ENCODE measurements at regions not wholly inside any gene's neighbourhood (a gene's known extent, or its start where the extent isn't known, plus 50 kb on each side); places are given as distances from the start of the nearest gene placed in this dataset.

DNA sequence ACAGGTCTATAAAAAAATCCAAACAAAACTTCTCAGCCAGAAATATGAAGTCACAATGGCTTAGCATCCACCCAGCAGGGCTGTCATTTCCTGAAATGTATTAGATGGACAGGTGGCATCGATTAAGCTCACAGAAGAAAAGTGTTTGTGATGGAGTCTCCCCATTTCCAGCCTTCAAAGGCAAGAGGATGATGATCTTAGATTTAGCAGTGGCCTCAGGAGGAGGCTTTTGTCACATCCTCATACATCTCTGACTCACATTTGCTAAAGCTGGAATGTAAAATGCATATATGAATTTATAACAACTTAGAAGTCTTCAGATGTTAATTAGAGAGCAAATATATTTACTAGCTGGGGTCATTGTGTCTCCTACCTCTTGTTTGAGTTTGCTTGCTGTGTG lies 441.9 kb downstream of the SPRY1 start:
- H3K36me3 Mint-ChIP-seq (ENCODE audit: low read depth), result no peaks in the 10 kb centered on the region
- no peaks in the 10 kb centered on the region for H3K4me1 Mint-ChIP-seq (ENCODE audit: low read depth)
- H3K9me3 Mint-ChIP-seq, result no peaks in the 10 kb centered on the region
- H3K4me3 Mint-ChIP-seq, result no peak overlapping the region
- no peak overlapping the region for H3K27ac Mint-ChIP-seq
- H3K27me3 Mint-ChIP-seq, result no peaks in the 10 kb centered on the region

- H3K27me3 Mint-ChIP-seq, result peaks cover 7% of the 10 kb centered on the region
- no peaks in the 10 kb centered on the region for H3K36me3 Mint-ChIP-seq (ENCODE audit: low read depth)
- H3K9me3 Mint-ChIP-seq, result no peaks in the 10 kb centered on the region
- no peaks in the 10 kb centered on the region for H3K4me1 Mint-ChIP-seq (ENCODE audit: low read depth)
- H3K27ac Mint-ChIP-seq, result no peak overlapping the region
- no peak overlapping the region for H3K4me3 Mint-ChIP-seq
Measured at GRCh38 chr4:123840197-123840596, 443.6 kb downstream of the SPRY1 start.

GRCh38 chr4:123841447-123842121 lies 445.0 kb downstream of the SPRY1 start:
- Mint-ChIP-seq H3K9me3 (no peaks in the 10 kb centered on the region), H3K4me1 (ENCODE audit: low read depth) (no peaks in the 10 kb centered on the region), H3K27me3 (peaks cover 7% of the 10 kb centered on the region), H3K4me3 (no peak overlapping the region), H3K36me3 (ENCODE audit: low read depth) (no peaks in the 10 kb centered on the region), H3K27ac (no peak overlapping the region)

GRCh38 chr4:123843137-123843536 lies 446.5 kb downstream of the SPRY1 start:
- Mint-ChIP-seq H3K27ac (no peak overlapping the region), H3K4me1 (ENCODE audit: low read depth) (no peaks in the 10 kb centered on the region), H3K27me3 (peaks cover 7% of the 10 kb centered on the region), H3K36me3 (ENCODE audit: low read depth) (no peaks in the 10 kb centered on the region), H3K9me3 (no peaks in the 10 kb centered on the region), H3K4me3 (no peak overlapping the region)

- Mint-ChIP-seq H3K27me3 (peaks cover 7% of the 10 kb centered on the region), H3K4me3 (no peak overlapping the region), H3K4me1 (ENCODE audit: low read depth) (no peaks in the 10 kb centered on the region), H3K36me3 (ENCODE audit: low read depth) (no peaks in the 10 kb centered on the region), H3K9me3 (no peaks in the 10 kb centered on the region), H3K27ac (no peak overlapping the region)
Measured at GRCh38 chr4:123844374-123844773, 447.8 kb downstream of the SPRY1 start.

- Mint-ChIP-seq H3K4me3 (no peak overlapping the region), H3K27ac (no peak overlapping the region), H3K27me3 (peaks cover 7% of the 10 kb centered on the region), H3K36me3 (ENCODE audit: low read depth) (no peaks in the 10 kb centered on the region), H3K9me3 (no peaks in the 10 kb centered on the region), H3K4me1 (ENCODE audit: low read depth) (no peaks in the 10 kb centered on the region)
Measured at GRCh38 chr4:123846092-123846491, 449.5 kb downstream of the SPRY1 start.

DNA sequence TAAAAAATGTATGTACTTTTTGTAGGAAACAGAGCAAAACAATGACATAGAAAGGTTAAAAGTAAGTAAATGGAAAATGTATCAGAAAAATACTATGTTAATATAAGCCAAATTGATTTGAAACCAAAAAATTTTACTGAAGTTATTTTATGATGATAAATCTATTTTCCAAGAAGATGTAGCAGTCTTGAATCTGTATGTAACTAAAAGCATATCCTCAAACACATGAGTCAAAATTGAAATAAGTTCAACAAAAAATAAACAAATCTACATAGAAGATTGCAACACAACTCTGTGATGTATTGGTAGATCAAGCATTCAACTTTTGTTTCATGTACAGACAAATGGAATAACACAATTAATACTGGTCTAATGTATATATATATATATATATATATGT lies 450.0 kb downstream of the SPRY1 start:
- peaks cover 7% of the 10 kb centered on the region for H3K27me3 Mint-ChIP-seq
- no peaks in the 10 kb centered on the region for H3K9me3 Mint-ChIP-seq
- no peak overlapping the region for H3K27ac Mint-ChIP-seq
- H3K4me3 Mint-ChIP-seq, result no peak overlapping the region
- no peaks in the 10 kb centered on the region for H3K36me3 Mint-ChIP-seq (ENCODE audit: low read depth)
- no peaks in the 10 kb centered on the region for H3K4me1 Mint-ChIP-seq (ENCODE audit: low read depth)

DNA sequence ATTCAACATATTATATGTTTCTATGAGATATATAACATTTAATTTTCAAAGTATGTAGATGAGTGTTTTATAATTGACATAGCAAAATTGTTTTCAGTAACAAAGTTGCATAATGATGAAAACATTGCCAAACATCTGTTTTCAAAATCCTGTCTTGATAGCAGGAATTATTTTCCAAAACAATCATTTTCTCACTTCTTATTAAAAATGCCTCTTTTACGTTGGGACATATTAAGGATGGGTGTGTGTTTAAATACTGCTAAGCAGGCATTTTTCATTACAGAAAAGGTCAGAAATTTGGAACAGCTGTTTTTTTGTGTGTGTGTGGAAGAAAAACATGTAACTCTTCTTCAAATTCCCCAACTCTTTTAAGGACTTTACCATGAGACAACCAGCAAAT lies 452.0 kb downstream of the SPRY1 start:
- H3K4me1 Mint-ChIP-seq (ENCODE audit: low read depth), result no peaks in the 10 kb centered on the region
- H3K4me3 Mint-ChIP-seq, result no peak overlapping the region
- no peak overlapping the region for H3K27ac Mint-ChIP-seq
- H3K9me3 Mint-ChIP-seq, result no peaks in the 10 kb centered on the region
- peaks cover 7% of the 10 kb centered on the region for H3K27me3 Mint-ChIP-seq
- no peaks in the 10 kb centered on the region for H3K36me3 Mint-ChIP-seq (ENCODE audit: low read depth)

DNA sequence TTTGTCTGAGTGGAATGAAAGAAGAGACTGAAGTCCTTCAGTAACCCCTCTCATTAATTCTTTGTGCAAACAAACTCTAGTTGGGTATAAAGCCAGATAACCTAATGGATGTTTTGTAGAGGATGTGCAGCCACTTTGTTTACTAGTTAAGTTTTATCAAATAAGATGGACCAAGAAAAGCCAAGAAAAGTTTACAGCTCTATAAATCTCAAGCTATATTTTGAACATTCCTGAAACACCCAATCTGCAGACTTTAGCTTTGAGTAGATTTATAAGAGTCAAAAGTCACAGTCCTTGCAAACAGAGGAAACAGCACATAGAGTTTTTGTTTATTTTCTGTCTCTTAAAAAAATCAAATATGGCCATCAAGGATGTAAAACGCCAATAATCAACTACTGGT lies 452.9 kb downstream of the SPRY1 start:
- Mint-ChIP-seq H3K4me3 (no peak overlapping the region), H3K27ac (no peak overlapping the region), H3K9me3 (no peaks in the 10 kb centered on the region), H3K4me1 (ENCODE audit: low read depth) (no peaks in the 10 kb centered on the region), H3K36me3 (ENCODE audit: low read depth) (no peaks in the 10 kb centered on the region), H3K27me3 (peaks cover under 1% of the 10 kb centered on the region)

- no peaks in the 10 kb centered on the region for H3K36me3 Mint-ChIP-seq (ENCODE audit: low read depth)
- H3K4me3 Mint-ChIP-seq, result no peak overlapping the region
- H3K4me1 Mint-ChIP-seq (ENCODE audit: low read depth), result no peaks in the 10 kb centered on the region
- H3K27ac Mint-ChIP-seq, result no peak overlapping the region
- no peaks in the 10 kb centered on the region for H3K9me3 Mint-ChIP-seq
- H3K27me3 Mint-ChIP-seq, result no peaks in the 10 kb centered on the region
Measured at GRCh38 chr4:123851521-123851920, 454.9 kb downstream of the SPRY1 start.

DNA sequence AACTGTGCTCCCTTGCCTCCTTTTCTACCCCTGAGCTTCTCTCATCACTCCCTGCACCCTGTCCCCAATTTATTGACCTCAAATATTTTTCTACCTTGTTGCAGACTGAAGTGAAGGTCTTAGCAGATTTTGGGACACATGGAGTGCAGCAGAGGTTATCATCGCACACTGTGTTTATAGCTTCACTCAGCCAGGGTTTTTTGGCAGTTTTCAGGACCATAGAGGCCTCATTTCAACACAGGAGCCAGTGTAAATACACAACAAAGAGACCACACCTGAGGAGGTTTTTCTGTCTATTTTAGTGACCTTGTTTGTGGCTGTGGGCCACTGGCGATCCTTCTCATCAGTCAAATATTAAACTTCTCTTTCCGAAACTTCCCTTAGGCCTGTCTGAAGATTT lies 457.1 kb downstream of the SPRY1 start:
- H3K27me3 Mint-ChIP-seq, result peaks cover 6% of the 10 kb centered on the region
- no peaks in the 10 kb centered on the region for H3K36me3 Mint-ChIP-seq (ENCODE audit: low read depth)
- H3K4me3 Mint-ChIP-seq, result no peak overlapping the region

DNA sequence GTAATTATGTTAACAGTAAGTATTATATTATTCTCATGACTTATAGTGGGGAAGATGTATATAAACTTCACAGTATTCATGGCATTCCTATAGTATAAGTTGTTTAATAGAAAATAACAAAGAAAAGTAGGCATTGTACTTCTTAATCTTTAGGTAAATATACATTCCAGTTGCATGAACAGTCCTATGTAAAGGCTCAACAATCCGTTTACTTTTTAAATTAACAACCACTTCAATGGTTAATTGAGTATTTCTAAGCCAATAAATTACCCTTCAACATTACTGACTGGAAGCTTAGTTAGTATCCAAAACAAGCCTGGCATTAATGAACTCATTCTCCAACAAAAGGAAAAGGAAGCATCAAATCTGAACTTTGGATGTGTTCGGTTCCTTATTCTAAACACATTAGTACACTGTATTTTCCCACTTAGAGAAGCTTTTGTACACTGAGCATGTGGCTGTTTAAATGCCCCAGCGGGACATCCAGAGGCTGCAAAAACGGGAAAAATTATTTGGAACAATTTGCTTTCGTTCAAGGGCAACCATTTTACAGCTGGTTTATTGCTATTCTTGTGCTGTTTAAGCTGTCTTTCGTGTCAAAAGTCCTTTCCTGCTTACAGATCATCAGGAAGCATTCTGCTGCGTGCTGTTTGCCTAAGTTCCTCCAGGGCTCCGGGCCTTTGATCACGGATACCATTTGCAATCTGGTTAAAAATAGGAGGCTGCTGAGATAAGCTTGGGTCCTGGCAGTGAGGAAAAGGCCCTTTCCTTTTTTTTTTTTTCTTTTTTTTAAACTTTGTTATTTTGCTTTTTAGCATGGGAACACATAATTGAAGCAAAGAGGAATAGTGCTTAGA lies 460.3 kb downstream of the SPRY1 start:
- Mint-ChIP-seq H3K36me3 (ENCODE audit: low read depth) (no peaks in the 10 kb centered on the region), H3K9me3 (no peaks in the 10 kb centered on the region), H3K27me3 (peaks cover 6% of the 10 kb centered on the region), H3K4me3 (no peak overlapping the region), H3K27ac (no peak overlapping the region), H3K4me1 (ENCODE audit: low read depth) (no peaks in the 10 kb centered on the region)

More for the DNA sequence above, 457.1 kb downstream of the SPRY1 start:
- no peaks in the 10 kb centered on the region for H3K9me3 Mint-ChIP-seq
- H3K27ac Mint-ChIP-seq, result no peak overlapping the region
- H3K4me1 Mint-ChIP-seq (ENCODE audit: low read depth), result no peaks in the 10 kb centered on the region

GRCh38 chr4:123858465-123858864 lies 461.9 kb downstream of the SPRY1 start:
- Mint-ChIP-seq H3K9me3 (no peaks in the 10 kb centered on the region), H3K27ac (no peak overlapping the region), H3K4me1 (ENCODE audit: low read depth) (no peaks in the 10 kb centered on the region), H3K27me3 (peaks cover 6% of the 10 kb centered on the region), H3K4me3 (no peak overlapping the region), H3K36me3 (ENCODE audit: low read depth) (no peaks in the 10 kb centered on the region)

DNA sequence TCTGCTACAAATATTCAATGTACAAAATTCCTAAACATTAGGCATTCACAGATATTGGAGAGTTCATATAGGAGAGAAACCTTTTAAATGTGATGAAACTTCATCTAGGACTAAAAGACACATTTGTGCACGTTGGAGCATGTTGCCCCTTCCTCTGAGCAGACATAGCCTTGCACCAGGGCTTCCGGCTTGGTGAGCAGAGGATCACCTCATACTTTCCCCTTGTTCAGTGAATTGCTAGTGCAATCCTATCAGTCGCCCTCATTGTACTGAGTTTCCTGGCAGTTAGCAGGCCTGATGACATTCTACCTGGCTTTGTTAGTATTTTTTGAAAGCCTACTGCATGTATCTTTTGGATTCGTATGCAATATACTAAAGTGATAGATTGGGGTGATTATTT lies 466.2 kb downstream of the SPRY1 start:
- Mint-ChIP-seq H3K4me1 (ENCODE audit: low read depth) (no peaks in the 10 kb centered on the region), H3K27ac (no peak overlapping the region)

GRCh38 chr4:123866796-123867195 lies 470.2 kb downstream of the SPRY1 start:
- Mint-ChIP-seq H3K9me3 (peaks cover 3% of the 10 kb centered on the region), H3K4me1 (ENCODE audit: low read depth) (no peaks in the 10 kb centered on the region), H3K4me3 (no peak overlapping the region), H3K27ac (no peak overlapping the region), H3K27me3 (no peaks in the 10 kb centered on the region), H3K36me3 (ENCODE audit: low read depth) (no peaks in the 10 kb centered on the region)

More for the DNA sequence above, 466.2 kb downstream of the SPRY1 start:
- Mint-ChIP-seq H3K27me3 (peaks cover 6% of the 10 kb centered on the region), H3K4me3 (no peak overlapping the region), H3K36me3 (ENCODE audit: low read depth) (no peaks in the 10 kb centered on the region), H3K9me3 (no peaks in the 10 kb centered on the region)

All from stimulated activated naive CD8-positive, alpha-beta T cell treated with anti-CD3 and anti-CD28 coated beads, Interleukin-15, Interleukin-2, amounts not matched to agents 100 ng/mL and 50 ng/mL, for 24 hours (primary cell).